Keratinocyte (primary cell): ENCODE measurements at regions not wholly inside any gene's neighbourhood (a gene's known extent, or its start where the extent isn't known, plus 50 kb on each side); places are given as distances from the start of the nearest gene placed in this dataset.

ENCODE experiments used
- DNase-seq: peaks from one replicate; pipeline ENCODE4 v3.0.0-alpha.2; 2011; ENCODE audit warnings: low read depth, missing footprints, low spot score
- FAIRE-seq: peaks from 2 replicates; lab custom pipeline; 2011; peaks lifted over from hg19 to GRCh38; lab: Jason Lieb, UNC
- H2AFZ ChIP-seq: 2 replicates; pipeline ENCODE4 v1.6.0; 2012; ENCODE audit warnings: low read length, control low read depth, inconsistent platforms; ENCODE audit not compliant: control insufficient read depth
- H3K27ac ChIP-seq: 2 replicates; pipeline ENCODE4 v1.5.1; 2011; ENCODE audit warnings: low read length; ENCODE audit not compliant: control insufficient read depth, insufficient read depth
- H3K27me3 ChIP-seq: 3 replicates; pipeline ENCODE4 v1.6.0; 2011; ENCODE audit warnings: low read length; ENCODE audit not compliant: control insufficient read depth, insufficient read depth; ENCODE audit errors: extremely low read depth
- H3K36me3 ChIP-seq, 2 experiments: 2 replicates in 1 of 2; 3 replicates in 1 of 2; pipeline ENCODE4 v1.5.1; 2011; ENCODE audit warnings: low read length in 2 of 2, mild to moderate bottlenecking in 1 of 2; ENCODE audit not compliant: control insufficient read depth in 2 of 2, insufficient read depth in 2 of 2; ENCODE audit errors: extremely low read depth in 1 of 2
- H3K4me1 ChIP-seq: 3 replicates; pipeline ENCODE4 v1.5.1; 2011; ENCODE audit warnings: low read length; ENCODE audit not compliant: control insufficient read depth, insufficient read depth; ENCODE audit errors: extremely low read depth
- H3K4me2 ChIP-seq: 3 replicates; pipeline ENCODE4 v1.6.0; 2011; ENCODE audit warnings: low read depth, low read length; ENCODE audit not compliant: control insufficient read depth, insufficient read depth; ENCODE audit errors: extremely low read depth
- H3K4me3 ChIP-seq, 3 experiments: fragments of 200-600 bp in 1 of 3; sonication (generic) in 1 of 3; 2 replicates in 2 of 3; 3 replicates in 1 of 3; pipeline ENCODE4 v1.5.1; 2011 to 2016; ENCODE audit warnings: low read length in 3 of 3, mild to moderate bottlenecking in 3 of 3, control low read depth in 2 of 3, inconsistent platforms in 1 of 3, low read depth in 1 of 3, mixed read lengths in 1 of 3, mixed run types in 1 of 3, moderate library complexity in 1 of 3; ENCODE audit not compliant: control insufficient read depth in 2 of 3, insufficient read depth in 2 of 3; ENCODE audit errors: extremely low read depth in 1 of 3
- H3K79me2 ChIP-seq: 2 replicates; pipeline ENCODE4 v1.6.0; 2012; ENCODE audit warnings: low read length; ENCODE audit not compliant: control insufficient read depth, insufficient read depth
- H3K9ac ChIP-seq: 3 replicates; pipeline ENCODE4 v1.6.0; 2011; ENCODE audit warnings: low read length; ENCODE audit not compliant: control insufficient read depth, insufficient read depth; ENCODE audit errors: extremely low read depth
- H3K9me1 ChIP-seq: 3 replicates; pipeline ENCODE4 v1.6.0; 2011; ENCODE audit warnings: low read length; ENCODE audit not compliant: control insufficient read depth, insufficient read depth; ENCODE audit errors: extremely low read depth
- H3K9me3 ChIP-seq: 2 replicates; pipeline ENCODE4 v1.5.1; 2012; ENCODE audit warnings: low read depth, low read length; ENCODE audit not compliant: control insufficient read depth
- H4K20me1 ChIP-seq: 3 replicates; pipeline ENCODE4 v1.6.0; 2011; ENCODE audit warnings: low read length; ENCODE audit not compliant: control insufficient read depth, insufficient read depth; ENCODE audit errors: extremely low read depth
- EZH2 ChIP-seq: IDR thresholded peaks from one replicate; pipeline ENCODE4 v1.6.1; 2012; ENCODE audit warnings: inconsistent platforms, mild to moderate bottlenecking, low read length, moderate library complexity
- dilution Hi-C: fragments of 300-500 bp; cut with MboI; formaldehyde crosslinking; loops from one replicate; pipeline ENCODE4 v1.7.0; 2020; ENCODE audit warnings: low sequenced_read_pairs; ENCODE audit not compliant: extremely low pct_ligation_motif_present
- TF ChIP-seq, protein P1 (sequence below), 3 experiments: IDR thresholded peaks in 1 of 3; conservative IDR thresholded peaks in 1 of 3; optimal IDR thresholded peaks in 1 of 3; 2 replicates in 2 of 3; 3 replicates in 1 of 3; pipeline versions ENCODE3 to v1.5.1; 2011; ENCODE audit warnings: low read length in 3 of 3, mild to moderate bottlenecking in 3 of 3, moderate library complexity in 2 of 3, control low read depth in 1 of 3, inconsistent platforms in 1 of 3; ENCODE audit not compliant: insufficient read depth in 2 of 3; ENCODE audit errors: extremely low read depth in 1 of 3

DNA sequence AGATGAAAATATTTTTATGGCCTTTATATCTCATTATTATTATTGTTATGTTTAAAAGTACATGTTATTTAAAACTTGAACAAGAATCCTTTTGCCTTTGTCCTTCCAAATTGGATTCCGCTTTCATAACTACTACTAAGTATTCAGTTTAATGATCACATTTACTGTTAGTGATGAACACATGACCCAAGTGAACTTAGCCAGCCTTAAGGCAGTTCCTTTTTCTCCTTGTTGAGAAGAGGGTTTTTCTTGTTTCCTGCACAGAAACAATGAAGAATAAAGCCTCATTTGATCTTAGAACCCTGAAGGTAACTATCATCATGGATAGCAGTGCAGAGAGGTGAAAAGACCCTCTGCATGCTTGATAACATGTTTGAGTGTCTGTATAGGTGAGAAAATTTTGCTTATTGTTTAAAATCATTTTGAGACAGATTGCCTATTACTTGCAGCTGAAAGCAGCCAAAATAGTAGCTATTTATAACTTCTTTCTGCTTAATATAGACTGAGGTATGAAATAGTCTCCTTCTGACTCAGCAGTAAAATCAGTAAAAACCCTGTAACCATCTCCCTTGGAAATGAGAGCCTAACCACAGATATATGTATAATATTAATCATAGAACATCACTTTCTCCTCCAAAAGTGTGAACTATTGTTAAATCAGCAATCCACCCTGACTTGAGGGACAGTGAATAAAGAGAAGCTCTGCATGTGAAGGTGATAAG lies 266.2 kb downstream of the SPATA31D1 start:
- dilution Hi-C loops, result no loop called here
- no peak for TF ChIP-seq EZH2
- TF ChIP-seq, protein P1, sequence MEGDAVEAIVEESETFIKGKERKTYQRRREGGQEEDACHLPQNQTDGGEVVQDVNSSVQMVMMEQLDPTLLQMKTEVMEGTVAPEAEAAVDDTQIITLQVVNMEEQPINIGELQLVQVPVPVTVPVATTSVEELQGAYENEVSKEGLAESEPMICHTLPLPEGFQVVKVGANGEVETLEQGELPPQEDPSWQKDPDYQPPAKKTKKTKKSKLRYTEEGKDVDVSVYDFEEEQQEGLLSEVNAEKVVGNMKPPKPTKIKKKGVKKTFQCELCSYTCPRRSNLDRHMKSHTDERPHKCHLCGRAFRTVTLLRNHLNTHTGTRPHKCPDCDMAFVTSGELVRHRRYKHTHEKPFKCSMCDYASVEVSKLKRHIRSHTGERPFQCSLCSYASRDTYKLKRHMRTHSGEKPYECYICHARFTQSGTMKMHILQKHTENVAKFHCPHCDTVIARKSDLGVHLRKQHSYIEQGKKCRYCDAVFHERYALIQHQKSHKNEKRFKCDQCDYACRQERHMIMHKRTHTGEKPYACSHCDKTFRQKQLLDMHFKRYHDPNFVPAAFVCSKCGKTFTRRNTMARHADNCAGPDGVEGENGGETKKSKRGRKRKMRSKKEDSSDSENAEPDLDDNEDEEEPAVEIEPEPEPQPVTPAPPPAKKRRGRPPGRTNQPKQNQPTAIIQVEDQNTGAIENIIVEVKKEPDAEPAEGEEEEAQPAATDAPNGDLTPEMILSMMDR (optimal IDR thresholded peaks at IDR 0.05 in 1 of 3, IDR thresholded peaks at IDR 0.05 in 1 of 3, conservative IDR thresholded peaks at IDR 0.05 in 1 of 3; ENCODE audit: extremely low read depth in 1 of 3, insufficient read depth in 2 of 3, low read length in 3 of 3), result no peak
- Histone ChIP-seq H4K20me1 (no peaks in the 10 kb centered on the region), H3K9me1 (no peaks in the 10 kb centered on the region), H3K27ac (no peak overlapping the region), H3K79me2 (no peaks in the 10 kb centered on the region), H3K27me3 (no peaks in the 10 kb centered on the region), H3K9ac (no peak overlapping the region), H3K4me3 (no peak overlapping the region), H3K4me2 (no peak overlapping the region), H2AFZ (no peak overlapping the region), H3K9me3 (no peaks in the 10 kb centered on the region), H3K4me1 (no peaks in the 10 kb centered on the region), H3K36me3 (no peaks in the 10 kb centered on the region)
- DNase-seq, result no peak
- no peak for FAIRE-seq

GRCh38 chr9:82255481-82256176 lies 267.1 kb downstream of the SPATA31D1 start:
- FAIRE-seq, result no peak
- Histone ChIP-seq H3K4me3 (no peak overlapping the region), H3K9me1 (no peaks in the 10 kb centered on the region), H3K9ac (no peak overlapping the region), H4K20me1 (no peaks in the 10 kb centered on the region), H3K79me2 (no peaks in the 10 kb centered on the region), H3K4me1 (no peaks in the 10 kb centered on the region), H2AFZ (no peak overlapping the region), H3K27ac (no peak overlapping the region), H3K9me3 (no peaks in the 10 kb centered on the region), H3K36me3 (no peaks in the 10 kb centered on the region), H3K27me3 (no peaks in the 10 kb centered on the region), H3K4me2 (no peak overlapping the region)
- dilution Hi-C loops, result no loop called here
- DNase-seq, result no peak
- no peak for TF ChIP-seq EZH2
- TF ChIP-seq, protein P1 (optimal IDR thresholded peaks at IDR 0.05 in 1 of 3, IDR thresholded peaks at IDR 0.05 in 1 of 3, conservative IDR thresholded peaks at IDR 0.05 in 1 of 3; ENCODE audit: extremely low read depth in 1 of 3, insufficient read depth in 2 of 3, low read length in 3 of 3), result no peak
